NOMO-1 treated with dmso at 0.1 percent for 144 hours (cell line): ENCODE measurements at regions not wholly inside any gene's neighbourhood (a gene's known extent, or its start where the extent isn't known, plus 50 kb on each side); places are given as distances from the start of the nearest gene placed in this dataset.

ENCODE experiments used
- DNase-seq: peaks from one replicate; lab custom pipeline; 2025; ENCODE audit not compliant: unreplicated experiment; lab: John Stamatoyannopoulos, UW

DNA sequence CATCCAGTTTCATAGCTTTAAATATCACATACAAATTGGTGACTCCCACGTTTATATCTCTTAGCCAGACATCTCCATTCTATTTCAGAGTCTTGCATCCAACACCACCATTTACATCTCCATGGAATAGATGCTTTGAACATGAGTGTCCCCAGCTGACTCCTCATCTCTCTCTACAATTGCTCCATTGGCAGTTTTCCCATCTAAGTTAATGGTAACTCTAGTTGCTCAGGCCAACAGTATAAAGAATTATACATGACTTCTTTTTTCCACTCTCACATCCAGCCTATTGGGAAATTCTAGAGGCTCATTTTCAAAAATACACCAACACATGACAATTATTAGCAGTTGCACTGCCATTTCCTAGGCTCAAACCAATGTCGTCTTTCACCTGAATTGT lies 388.2 kb downstream of the STIM2 start:
- no peak for DNase-seq

DNA sequence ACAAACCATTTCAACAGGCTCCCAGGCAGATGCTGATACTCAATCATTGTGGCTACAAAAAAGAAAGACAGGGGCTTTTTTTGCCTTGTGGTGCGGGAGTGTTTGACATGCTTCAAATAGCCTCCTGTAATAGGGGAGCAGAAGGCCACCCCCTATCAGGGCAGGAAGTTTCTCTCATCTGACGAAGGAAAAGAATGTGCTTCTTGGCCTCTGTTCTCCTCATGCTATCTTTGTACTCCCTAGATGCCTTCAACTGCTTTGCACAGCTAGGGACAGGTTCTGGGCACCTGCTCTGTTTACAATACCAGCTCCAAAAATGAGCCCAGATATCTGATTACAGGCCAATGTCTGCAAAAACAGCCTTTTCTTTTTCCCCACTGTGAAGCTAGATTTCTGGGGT lies 391.1 kb downstream of the STIM2 start:
- DNase-seq, result no peak

DNA sequence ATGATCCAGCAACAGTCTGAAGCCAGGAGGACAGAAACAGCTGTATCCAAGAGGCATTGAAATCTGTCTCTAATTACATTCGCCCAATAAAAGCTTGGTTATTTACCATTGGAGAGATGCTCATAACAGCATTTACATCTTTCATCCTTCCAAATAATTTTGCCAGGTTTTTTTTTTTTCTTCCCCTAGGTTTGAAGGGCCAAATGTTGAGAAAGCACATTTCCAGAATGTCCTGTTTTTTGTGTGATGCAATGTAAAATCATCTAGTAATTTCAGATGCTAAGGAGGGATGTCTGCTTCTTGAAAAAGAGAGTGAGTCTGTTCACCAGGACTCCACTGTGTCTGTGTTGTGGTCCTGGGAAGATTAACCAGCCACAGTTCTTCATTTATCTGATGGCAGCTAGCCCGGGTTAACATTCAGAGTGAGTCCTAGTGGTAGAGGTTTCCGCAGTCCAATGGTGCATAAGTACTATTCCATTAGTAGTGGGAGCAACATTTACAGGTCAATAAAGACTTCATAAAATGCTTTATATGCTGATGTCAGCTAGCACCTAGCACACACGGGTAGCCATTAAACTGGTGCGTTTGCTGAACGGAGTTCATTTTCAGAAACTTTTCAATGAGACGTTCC lies 406.8 kb downstream of the STIM2 start:
- no peak for DNase-seq

DNA sequence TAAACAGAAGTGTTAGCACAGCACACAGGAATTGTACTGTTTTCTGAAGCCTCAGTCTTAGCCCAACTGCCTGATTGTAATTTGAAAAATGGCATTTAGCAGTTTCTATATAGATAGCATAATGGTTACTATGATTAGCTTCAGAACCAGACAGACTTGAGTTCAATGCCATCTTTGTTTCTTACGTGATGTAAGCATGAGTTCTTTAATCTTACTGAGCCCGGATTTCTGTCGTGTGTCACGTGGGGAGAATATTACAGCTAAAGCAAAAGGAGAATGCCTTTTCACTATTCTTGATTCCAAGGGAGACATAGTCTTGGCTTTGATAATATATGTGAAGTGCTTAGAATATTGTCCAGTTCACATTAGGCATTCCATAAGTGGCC lies 407.3 kb downstream of the STIM2 start:
- DNase-seq, result no peak

DNA sequence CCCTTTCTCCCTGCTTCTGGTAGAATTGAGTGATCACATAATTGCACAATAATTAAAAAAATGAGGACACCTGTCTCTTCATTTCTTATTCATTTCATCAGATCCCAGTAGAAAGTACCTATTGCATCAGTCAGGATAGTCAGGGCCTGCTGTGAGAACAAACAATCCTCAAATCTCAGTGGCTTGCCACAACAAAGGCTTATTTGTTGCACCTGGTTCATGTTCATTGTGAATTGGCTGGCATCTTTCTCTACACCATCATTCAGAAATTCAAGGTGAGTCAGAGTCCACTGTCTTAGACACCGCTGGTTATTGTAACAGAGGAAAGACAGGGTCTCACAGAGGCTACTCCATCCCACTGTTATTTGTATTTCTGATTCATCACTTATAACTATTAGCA lies 409.8 kb downstream of the STIM2 start:
- no peak for DNase-seq

DNA sequence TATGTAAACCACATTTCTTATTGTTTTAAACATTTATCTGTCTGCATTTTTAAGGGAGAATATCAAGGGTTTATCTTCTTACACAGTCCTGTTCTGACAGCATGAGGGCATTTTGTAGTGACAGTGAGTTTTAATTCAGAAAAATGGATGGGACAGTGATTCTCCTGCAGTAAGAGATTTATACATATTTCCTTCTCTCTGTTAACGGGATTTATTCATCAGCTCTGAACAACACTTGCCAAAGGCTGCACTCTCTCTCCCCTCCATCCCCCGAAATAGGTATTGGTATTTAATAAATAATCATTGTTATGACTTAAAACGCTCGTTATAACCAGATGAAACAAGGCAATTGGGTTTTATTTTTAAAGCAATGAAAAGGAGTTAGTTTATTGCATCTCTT lies 410.9 kb downstream of the STIM2 start:
- no peak for DNase-seq

DNA sequence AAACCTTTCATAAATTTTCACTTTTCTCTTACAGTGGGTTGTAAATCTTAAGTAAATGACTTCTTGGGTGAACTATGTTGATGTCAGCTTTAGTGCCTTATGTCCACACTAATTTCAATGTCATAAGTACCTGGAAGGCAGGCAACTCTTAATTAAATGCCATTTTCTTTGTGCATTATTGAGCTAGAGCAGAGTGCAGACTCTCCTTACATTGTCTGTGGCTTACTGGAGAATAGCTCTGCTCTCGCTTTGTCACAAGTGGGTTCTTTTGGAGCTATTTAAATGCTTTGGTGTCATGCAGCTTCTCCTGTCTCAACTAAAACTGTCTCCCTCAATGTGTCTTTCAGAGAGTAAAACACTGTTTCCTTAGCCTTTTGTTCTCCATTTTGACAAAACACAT lies 411.6 kb downstream of the STIM2 start:
- no peak for DNase-seq

DNA sequence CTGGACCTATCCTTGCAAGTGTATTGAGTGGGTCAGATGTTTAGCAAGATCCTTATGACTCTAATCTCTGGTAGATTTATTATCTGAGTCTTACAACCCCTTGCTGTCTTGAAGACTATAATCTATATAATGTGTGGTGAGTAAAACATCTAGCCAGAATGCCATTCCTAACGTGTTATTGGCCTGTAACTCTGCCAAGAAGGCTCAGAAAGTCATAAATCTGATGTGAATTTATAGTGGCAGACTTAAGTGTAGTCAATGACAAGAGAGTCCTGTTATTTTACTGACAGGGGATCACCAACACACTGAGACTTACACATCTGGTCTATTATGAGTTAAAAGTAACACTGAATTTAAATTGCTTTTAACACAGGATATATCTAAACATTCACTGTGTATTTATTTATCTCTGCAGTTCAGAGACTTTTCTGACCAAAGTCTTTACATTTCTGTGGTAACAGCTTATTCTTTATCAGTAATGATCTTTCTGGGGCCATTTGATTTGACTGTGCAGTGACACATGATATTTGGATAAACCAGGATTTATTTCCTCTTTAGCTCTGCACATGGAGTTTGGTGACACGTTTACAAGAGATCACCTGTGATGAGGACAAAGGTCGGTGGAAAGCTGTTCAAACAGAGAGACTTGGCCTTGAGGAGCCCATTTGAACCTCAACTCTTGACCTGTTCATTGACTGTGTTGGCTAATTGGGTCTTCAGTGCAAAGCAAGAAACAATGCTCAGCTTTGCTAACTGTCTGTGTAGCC lies 415.8 kb downstream of the STIM2 start:
- DNase-seq, result no peak

DNA sequence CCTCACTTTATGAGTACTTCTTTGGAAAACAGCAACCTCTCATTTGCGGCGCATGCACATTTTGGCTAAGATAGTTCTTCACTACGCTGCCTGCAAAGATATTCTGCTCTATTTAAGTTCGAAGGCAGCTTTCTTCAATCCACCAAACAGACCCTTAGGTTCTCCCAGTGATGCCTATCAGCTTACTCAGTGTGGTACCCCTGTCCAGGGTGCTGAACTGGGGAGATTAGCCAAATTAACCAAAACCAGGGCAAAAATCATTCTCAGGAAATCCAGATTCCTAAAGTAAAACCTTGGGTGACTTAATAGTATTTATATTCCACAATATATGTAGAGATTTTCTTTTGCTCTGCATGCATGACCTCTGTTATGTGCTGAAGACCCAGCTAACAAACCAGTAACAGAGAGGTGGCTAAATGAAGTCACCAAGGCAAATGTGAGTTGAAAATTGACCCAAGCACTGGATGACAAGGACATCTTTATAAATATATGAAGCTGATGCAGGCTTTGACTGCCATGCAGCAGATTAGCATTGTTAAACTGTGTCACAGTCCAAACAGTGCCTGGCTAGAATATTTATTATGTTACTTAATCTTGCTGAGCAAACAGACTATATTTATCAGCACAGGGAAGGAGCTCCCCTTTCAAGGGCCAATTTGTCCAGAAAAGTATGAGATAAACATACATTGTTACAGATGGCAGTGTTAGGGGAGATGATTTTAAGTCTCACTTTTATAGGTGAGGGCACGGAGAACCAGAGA lies 418.2 kb downstream of the STIM2 start:
- no peak for DNase-seq

DNA sequence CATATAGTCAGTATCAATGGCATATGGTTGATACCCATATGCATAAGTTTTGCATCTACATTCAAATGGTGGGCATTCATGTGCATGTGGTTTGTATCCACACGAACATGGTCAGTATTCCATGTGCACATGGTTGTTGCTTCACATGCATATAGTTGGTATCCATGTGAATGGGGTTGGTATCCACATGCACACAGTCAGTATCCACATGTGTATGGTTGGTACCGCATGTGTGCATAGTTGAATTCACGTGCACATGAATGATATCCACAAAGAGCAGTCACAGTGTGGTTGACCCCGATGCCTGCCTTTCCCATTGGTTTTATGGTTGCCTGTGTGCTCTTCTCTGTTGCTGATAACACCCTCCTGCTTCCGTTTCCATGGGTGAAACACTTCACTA lies 427.9 kb downstream of the STIM2 start:
- DNase-seq, result no peak

DNA sequence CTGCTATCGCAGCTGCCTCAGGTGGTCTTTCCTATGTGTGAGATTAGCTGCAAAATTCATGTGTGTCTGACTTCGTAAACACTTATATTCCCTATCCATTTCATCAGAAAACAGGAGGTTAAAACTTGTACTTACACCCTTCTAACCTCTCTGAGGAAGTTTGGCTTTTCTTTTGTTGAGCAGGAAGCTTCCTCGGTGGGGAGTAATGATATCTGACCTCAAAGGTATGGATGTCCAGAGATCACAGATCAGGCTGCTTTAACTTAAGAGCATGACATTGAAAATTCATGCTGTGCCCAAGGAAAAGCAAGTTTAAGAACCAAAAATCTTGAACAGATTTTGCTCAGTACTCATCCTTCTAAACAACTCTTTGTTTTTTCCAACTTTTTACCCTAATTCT lies 429.1 kb downstream of the STIM2 start:
- DNase-seq, result no peak

DNA sequence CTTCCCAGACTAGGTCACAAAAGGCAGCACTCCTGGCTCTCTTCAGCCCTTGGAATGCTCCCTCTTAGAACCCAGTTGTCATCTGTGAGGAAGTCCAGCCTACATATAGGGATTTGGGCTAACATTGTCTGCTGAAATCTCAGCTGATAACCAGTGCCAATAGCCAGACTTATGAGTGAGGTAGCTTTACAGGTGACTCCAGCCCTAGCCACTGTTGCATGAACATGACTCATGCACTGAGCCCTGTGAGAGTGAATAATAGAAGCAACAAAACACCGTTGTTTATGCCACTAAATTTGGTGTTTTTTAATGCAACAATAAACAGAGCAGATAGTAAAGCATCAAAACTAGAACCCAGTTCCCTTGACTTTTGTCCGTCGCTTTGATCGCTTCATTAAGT lies 433.2 kb downstream of the STIM2 start:
- no peak for DNase-seq

DNA sequence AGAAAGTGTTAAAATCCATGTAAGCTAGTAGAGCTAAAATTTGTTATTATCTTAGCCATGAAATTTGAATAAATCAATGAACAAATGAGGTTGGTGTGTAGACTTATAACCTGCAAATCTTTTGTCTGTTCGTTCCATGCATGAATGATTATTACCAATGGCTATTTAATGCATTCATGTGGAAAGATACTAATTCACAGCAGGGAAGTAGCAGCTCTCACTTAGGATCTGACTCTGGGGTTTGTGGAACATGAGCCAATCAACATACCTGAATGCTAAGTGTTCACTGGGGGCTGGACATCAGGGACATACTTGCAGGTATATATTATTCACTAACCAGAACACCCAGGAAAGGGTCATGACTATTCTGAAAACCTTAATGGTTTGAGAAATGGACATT lies 444.1 kb downstream of the STIM2 start:
- DNase-seq, result no peak

DNA sequence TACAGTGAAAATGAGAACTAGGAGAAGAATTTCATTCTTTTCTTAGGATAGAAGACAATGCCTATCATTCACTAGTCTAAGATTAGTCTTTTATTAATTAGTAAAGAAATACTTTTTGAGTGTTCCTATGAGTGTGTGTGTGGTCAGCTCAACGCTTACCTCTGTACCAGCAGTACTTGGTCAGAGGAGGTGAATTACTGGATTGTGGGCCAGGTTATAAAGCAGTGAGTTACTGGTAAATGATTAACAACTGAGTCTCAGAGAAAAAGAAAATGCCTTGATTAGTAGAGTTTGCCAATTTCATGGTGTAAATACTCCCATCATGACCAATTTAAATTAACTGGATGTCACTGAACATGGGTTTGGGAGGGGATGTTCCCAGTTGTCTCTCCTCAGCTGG lies 444.6 kb downstream of the STIM2 start:
- DNase-seq, result no peak

DNA sequence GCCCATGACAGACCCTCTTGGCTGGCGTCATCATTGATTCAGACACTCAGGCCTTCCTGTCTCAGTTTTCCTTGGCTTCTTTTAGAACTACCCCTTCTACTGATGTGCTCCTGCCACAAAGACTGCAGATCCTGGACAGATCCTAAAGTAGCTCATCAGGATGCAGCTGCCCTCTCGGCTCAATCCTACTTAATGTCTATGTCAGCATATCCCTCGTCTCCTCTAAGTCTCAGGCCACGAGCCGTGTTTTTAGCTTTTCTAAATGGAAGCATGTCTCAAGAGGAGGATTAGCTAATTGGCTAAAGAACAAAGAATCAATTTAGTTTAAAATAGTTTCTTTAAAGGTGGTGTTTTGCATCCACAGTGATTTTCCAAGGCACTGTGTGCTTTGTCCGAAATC lies 447.7 kb downstream of the STIM2 start:
- DNase-seq, result no peak

DNA sequence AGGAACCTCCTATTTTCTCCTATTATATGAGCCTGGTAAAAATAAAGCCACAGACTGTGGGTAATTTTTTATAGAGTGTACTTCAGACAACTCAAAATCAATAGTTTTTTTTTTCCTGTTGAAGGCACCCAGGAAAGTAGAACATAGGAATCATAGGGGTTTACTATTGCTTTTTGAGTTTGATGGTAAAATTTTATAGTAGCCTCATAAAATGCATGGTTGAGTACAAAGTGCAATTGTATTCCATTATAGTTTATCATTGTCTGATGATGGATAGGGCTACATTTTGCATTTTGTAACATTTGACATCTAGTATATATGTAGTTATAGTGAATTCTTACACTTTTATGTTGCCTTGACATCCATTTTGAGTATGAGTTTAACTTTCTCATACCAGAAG lies 455.0 kb downstream of the STIM2 start:
- no peak for DNase-seq

DNA sequence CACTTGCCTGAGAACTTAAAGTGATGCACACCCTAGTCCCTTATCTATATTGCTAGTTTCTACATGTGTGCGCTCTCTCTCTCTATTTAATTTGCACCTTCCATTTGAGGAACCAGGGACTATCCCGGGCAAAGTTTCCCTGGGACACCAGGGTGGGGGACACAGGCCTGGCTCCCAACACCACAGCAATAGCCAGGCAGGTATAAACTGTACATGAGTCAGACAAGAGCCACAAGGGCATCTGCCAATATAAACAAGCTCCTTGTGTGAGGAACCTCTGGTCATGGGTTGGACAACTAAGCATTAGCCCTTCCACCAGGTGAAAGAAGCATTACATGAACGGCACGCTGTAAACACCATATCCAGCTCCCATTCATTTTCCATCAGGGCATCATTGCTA lies 455.5 kb downstream of the STIM2 start:
- DNase-seq, result no peak

DNA sequence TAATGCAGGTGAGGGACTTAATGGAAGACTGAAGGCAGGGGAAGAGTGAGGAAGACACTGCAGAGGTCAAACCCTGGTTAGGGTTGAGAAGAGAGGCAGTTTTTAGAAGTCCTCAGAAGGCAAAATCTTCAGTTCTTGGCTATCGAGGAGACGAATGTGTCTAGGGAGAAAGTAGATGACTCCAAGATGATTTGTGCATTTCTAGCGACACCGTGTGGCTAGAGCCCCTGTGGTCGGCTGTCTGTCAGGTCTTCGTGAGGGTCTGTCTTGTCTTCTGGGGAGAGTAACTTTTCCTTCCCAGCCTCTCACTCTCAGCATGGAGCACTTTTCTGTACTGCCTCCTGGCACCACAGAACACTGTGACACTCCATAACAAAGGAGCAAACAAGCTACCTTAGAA lies 458.1 kb downstream of the STIM2 start:
- no peak for DNase-seq

DNA sequence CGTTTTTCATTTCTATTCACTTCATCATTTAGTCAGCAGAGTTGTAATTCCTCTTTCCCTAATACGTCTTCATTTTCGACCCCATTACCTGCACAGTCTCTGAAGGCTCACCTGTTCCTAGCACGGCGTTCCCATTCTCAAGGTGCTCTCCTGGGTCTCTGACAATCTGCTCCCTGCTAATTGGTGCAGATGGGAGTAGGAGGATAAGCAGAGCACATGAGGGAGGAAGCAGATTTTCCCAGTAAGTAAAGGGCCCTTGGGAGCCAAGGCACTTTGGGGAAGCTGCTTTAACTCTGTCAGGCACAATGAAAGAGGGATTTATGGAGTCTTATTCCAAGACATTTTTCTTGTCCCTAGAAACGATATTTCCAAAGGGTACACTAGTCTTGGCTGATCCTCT lies 466.4 kb downstream of the STIM2 start:
- no peak for DNase-seq

DNA sequence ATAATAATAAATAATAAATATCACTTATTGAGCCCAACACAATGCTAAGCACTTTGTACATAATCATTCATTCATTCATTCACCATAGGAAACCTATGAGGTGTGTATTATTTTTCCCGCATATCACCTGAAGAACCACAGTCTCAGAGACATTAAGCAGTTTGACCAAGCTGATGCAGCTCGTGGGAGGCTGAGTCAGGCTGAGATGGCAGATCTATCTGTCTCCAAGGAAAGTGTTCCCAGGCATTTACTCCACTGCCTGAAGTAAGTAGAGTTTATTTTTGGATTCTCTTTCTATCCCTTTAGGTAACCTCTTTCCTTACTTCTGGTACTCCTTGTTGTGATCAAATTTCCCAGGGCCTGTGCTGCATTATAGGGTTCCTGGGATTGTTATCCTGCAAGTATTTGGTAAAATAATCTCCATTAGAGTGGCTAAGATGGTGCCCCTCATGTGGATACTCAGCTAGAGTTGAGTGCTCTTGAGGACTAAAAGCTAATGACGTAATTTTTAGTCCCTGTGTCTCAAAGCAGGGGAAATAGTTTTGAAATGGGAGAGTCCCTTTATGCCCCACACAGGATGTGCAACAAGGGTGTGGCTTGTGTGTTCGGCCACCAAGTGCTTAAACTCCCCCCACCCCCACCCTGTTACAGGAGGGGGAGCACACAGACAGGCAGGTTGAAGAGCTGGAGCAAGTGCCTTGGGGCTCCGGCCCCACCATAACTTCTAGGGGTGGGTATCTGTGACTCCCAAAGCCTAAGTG lies 467.0 kb downstream of the STIM2 start:
- no peak for DNase-seq

DNA sequence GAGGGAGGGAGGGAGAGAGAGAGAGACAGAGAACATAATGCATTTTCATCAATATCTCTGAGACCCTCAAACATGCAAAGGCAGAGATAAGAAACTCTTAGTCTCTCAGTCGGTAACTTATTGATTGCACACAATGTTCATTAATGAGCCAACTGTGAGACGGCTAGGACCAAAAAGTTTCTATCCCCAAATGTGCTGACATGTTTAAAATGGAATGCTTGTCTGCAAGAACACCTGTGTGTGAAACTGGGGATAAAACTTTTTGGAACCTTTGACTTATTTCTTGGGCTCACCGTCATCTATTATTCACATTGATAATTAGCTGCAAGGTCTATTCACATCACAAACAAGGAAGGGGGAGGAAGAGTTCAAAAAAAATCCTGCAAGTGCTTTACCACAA lies 477.9 kb downstream of the STIM2 start:
- no peak for DNase-seq

DNA sequence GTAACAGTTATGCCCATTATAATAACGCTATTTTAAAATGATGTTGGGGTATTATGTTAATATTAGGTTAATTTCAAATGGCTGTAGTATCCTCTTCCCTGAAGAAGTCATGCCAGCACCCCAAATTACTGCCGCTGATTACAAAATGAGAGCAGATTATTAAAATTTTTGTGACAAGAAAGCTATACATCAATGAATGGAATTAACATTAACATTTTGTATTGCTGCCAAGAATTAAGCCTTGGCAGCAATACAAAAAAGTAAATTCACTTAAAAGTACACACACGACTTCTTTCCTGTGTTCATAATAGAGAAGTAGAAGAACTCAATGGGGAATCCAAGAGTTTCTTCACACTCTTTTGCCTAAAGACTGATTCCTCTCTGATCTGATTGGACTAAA lies 482.8 kb downstream of the STIM2 start:
- DNase-seq, result no peak
